Activated T-cell treated with anti-CD3 and anti-CD28 coated beads, Interleukin-2, amount 50 U/mL, for 1 hour (primary cell): ENCODE measurements at regions not wholly inside any gene's neighbourhood (a gene's known extent, or its start where the extent isn't known, plus 50 kb on each side); places are given as distances from the start of the nearest gene placed in this dataset.
"Not testable (repeated sequence)": the region's sequence is repeated elsewhere in the genome, so short reads cannot be mapped to it uniquely, and the experiment has no call there.

ENCODE experiments used
- DNase-seq: peaks from one replicate; pipeline ENCODE4 v3.0.0-alpha.2; 2020

- no peak for DNase-seq
Observed at GRCh38 chr10:29784175-29784773, 149.5 kb upstream of the SVIL start.

- DNase-seq: no peak
Observed at GRCh38 chr10:29783201-29783947, 148.6 kb upstream of the SVIL start.

- no peak for DNase-seq
Observed at GRCh38 chr10:29780639-29781038, 145.9 kb upstream of the SVIL start.

- DNase-seq: no peak
Observed at GRCh38 chr10:29780096-29780495, 145.3 kb upstream of the SVIL start.

GRCh38 chr10:29776246-29776645 is 141.5 kb upstream of the SVIL start:
- no peak for DNase-seq

GRCh38 chr10:29774475-29774874 is 139.7 kb upstream of the SVIL start:
- no peak for DNase-seq

GRCh38 chr10:29773675-29774091 is 138.9 kb upstream of the SVIL start:
- DNase-seq: no peak

GRCh38 chr10:29772403-29772802 is 137.6 kb upstream of the SVIL start:
- DNase-seq: no peak

GRCh38 chr10:29771376-29771775 is 136.6 kb upstream of the SVIL start:
- no peak for DNase-seq

- DNase-seq: not testable (repeated sequence)
Observed at GRCh38 chr10:29769277-29769676, 134.5 kb upstream of the SVIL start.

GRCh38 chr10:29767968-29768367 is 133.2 kb upstream of the SVIL start:
- no peak for DNase-seq

GRCh38 chr10:29766753-29767152 is 132.0 kb upstream of the SVIL start:
- no peak for DNase-seq

GRCh38 chr10:29765330-29765729 is 130.6 kb upstream of the SVIL start:
- DNase-seq: no peak

GRCh38 chr10:29763396-29763795 is 128.6 kb upstream of the SVIL start:
- DNase-seq: no peak

GRCh38 chr10:29761916-29762315 is 127.1 kb upstream of the SVIL start:
- DNase-seq: no peak

- no peak for DNase-seq
Observed at GRCh38 chr10:29760138-29760900, 125.5 kb upstream of the SVIL start.

- DNase-seq: no peak
Observed at GRCh38 chr10:29757551-29758297, 123.0 kb upstream of the SVIL start.

GRCh38 chr10:29756451-29756850 is 121.7 kb upstream of the SVIL start:
- DNase-seq: no peak

- no peak for DNase-seq
Observed at GRCh38 chr10:29753283-29753682, 118.5 kb upstream of the SVIL start.

GRCh38 chr10:29751684-29752083 is 116.9 kb upstream of the SVIL start:
- no peak for DNase-seq

GRCh38 chr10:29751240-29751639 is 116.5 kb upstream of the SVIL start:
- no peak for DNase-seq

- DNase-seq: no peak
Observed at GRCh38 chr10:29749150-29749549, 114.4 kb upstream of the SVIL start.

GRCh38 chr10:29748109-29748650 is 113.4 kb upstream of the SVIL start:
- no peak for DNase-seq
